ENCODE measurements at regions not wholly inside any gene's neighbourhood (a gene's known extent, or its start where the extent isn't known, plus 50 kb on each side); places are given as distances from the start of the nearest gene placed in this dataset.
"Not testable (repeated sequence)": the region's sequence is repeated elsewhere in the genome, so short reads cannot be mapped to it uniquely, and the experiment has no call there.

- no peak for DNase-seq (ENCODE audit: extremely low read depth, low read depth, low spot score)
Measured at GRCh38 chr6:11428371-11428770, 109.2 kb upstream of the TMEM170B start.

GRCh38 chr6:11427723-11428245, 109.8 kb upstream of the TMEM170B start:
- DNase-seq (ENCODE audit: extremely low read depth, low read depth, low spot score) = no peak

GRCh38 chr6:11427091-11427722, 110.3 kb upstream of the TMEM170B start:
- no peak for DNase-seq (ENCODE audit: extremely low read depth, low read depth, low spot score)

GRCh38 chr6:11426571-11426970, 111.0 kb upstream of the TMEM170B start:
- DNase-seq (ENCODE audit: extremely low read depth, low read depth, low spot score) = no peak

- DNase-seq (ENCODE audit: extremely low read depth, low read depth, low spot score) = no peak
Measured at GRCh38 chr6:11425876-11426275, 111.7 kb upstream of the TMEM170B start.

- DNase-seq (ENCODE audit: extremely low read depth, low read depth, low spot score) = no peak
Measured at GRCh38 chr6:11425431-11425871, 112.1 kb upstream of the TMEM170B start.

- DNase-seq (ENCODE audit: extremely low read depth, low read depth, low spot score) = no peak
Measured at GRCh38 chr6:11424395-11425034, 113.0 kb upstream of the TMEM170B start.

- no peak for DNase-seq (ENCODE audit: extremely low read depth, low read depth, low spot score)
Measured at GRCh38 chr6:11423667-11424066, 113.9 kb upstream of the TMEM170B start.

GRCh38 chr6:11423072-11423471, 114.5 kb upstream of the TMEM170B start:
- DNase-seq (ENCODE audit: extremely low read depth, low read depth, low spot score) = no peak

GRCh38 chr6:11419763-11420453, 117.6 kb upstream of the TMEM170B start:
- DNase-seq (ENCODE audit: extremely low read depth, low read depth, low spot score) = no peak

GRCh38 chr6:11418290-11418905, 119.2 kb upstream of the TMEM170B start:
- DNase-seq (ENCODE audit: extremely low read depth, low read depth, low spot score) = no peak

- DNase-seq (ENCODE audit: extremely low read depth, low read depth, low spot score) = no peak
Measured at GRCh38 chr6:11416936-11417576, 120.5 kb upstream of the TMEM170B start.

GRCh38 chr6:11416099-11416935, 121.2 kb upstream of the TMEM170B start:
- DNase-seq (ENCODE audit: extremely low read depth, low read depth, low spot score) = not testable (repeated sequence)

- DNase-seq (ENCODE audit: extremely low read depth, low read depth, low spot score) = no peak
Measured at GRCh38 chr6:11415557-11415956, 122.0 kb upstream of the TMEM170B start.

- DNase-seq (ENCODE audit: extremely low read depth, low read depth, low spot score) = no peak
Measured at GRCh38 chr6:11414176-11414963, 123.2 kb upstream of the TMEM170B start.

GRCh38 chr6:11413728-11414127, 123.8 kb upstream of the TMEM170B start:
- DNase-seq (ENCODE audit: extremely low read depth, low read depth, low spot score) = no peak

GRCh38 chr6:11413117-11413687, 124.3 kb upstream of the TMEM170B start:
- DNase-seq (ENCODE audit: extremely low read depth, low read depth, low spot score) = no peak

GRCh38 chr6:11412616-11413015, 124.9 kb upstream of the TMEM170B start:
- no peak for DNase-seq (ENCODE audit: extremely low read depth, low read depth, low spot score)

- DNase-seq (ENCODE audit: extremely low read depth, low read depth, low spot score) = no peak
Measured at GRCh38 chr6:11412011-11412424, 125.5 kb upstream of the TMEM170B start.
